ENCODE measurements at regions not wholly inside any gene's neighbourhood (a gene's known extent, or its start where the extent isn't known, plus 50 kb on each side); places are given as distances from the start of the nearest gene placed in this dataset.

- no peak for DNase-seq (ENCODE audit: low read depth, low spot score)
Observed at GRCh38 chr18:38454764-38455469, 889.3 kb upstream of the CELF4 start.

GRCh38 chr18:38453880-38454279 is 888.3 kb upstream of the CELF4 start:
- no peak for DNase-seq (ENCODE audit: low read depth, low spot score)

GRCh38 chr18:38450876-38451275 is 885.3 kb upstream of the CELF4 start:
- DNase-seq (ENCODE audit: low read depth, low spot score), result no peak

GRCh38 chr18:38445804-38446145 is 880.2 kb upstream of the CELF4 start:
- DNase-seq (ENCODE audit: low read depth, low spot score), result no peak

DNA sequence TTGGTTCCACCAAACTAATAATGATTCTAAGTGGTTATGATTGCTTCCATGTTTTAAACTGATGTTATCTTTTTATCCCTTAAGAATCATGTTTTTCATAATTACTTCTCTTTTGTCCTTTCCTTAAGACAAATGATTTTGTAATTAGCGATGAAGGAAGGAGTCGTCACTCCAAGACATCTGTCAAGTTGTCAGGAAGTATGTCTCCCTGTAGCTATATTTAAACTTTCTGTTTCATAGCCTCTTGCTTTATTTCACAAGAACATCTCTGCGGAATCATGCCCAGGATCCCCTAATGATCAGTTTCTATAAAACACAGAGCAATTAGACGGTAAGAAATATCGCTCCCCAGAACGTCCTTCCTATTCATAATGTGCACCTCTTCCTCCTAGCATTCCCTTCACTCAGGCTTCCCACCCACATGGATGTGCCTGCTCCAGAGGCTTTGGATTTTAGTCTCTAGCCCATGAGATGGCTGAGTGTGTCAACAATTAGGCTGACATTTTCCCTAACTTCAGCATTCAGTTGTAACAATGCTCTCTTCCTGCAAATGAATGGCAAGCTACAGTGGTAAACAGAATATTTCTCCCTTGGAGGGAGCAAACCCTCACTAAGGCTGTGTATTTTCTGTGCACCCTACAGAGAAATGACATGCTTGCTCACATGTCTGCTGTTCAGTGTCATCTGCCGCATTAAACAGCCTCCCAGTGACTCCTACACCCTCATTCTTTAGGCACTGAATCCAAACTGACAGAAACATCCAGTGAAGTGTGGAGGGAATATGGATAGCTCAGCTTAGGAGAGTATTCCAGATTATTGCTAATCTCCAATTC is 879.6 kb upstream of the CELF4 start:
- DNase-seq (ENCODE audit: low read depth, low spot score), result no peak

DNA sequence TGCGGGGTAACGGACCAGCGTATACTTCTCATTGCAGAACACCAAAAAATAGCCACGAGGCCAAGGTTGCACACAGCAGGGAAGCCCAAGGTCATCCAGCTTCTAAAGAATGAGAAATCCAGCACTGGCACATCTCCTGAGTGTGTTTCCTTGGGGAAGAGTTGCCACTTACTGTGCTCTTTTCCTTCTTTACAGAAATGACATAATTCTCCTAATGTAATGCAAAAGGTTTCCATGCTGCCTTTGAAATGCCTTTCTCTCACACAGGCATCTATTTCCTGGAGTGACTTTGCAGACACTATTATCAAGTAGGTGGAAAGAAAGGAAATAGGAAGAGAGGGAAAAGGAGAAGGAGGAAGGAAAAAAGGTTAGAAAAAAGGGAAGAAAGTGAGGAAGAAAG is 862.1 kb upstream of the CELF4 start:
- DNase-seq (ENCODE audit: low read depth, low spot score), result no peak

- DNase-seq (ENCODE audit: low read depth, low spot score), result no peak
Observed at GRCh38 chr18:38427234-38427633, 861.6 kb upstream of the CELF4 start.

DNA sequence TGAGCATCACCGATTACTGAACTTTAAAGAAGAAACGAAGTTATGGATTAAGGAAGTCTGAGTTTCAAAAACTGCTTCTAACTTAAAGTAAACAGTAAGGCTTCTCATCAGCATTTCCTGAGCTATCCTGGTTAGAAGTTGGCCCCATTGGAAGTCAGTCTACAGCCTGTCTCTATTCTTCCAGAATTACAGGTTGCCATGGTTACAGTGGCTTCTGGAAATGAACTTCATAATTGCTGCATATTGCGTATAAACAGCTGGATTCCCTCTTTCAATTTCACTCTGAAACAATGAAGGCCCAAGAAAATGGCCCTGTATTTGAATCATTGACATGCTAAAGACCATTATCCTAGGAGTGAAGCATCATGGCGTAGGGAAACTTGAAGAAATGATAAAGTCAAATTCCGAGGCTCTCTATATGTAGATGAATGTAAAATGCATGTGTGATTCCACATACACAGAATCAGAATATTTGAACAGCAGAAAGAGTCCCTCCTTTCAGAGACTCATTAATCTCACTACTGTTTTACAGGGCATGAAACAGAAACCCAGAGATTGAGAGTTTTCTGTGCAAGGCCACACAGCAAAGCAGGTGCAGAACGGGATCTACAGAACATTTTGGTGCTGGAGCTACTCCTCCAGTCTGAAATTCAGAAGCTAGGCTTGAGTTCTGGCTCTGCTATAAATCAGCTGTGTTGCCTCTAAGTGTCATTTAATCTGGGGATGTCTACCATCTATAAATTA is 856.4 kb upstream of the CELF4 start:
- DNase-seq (ENCODE audit: low read depth, low spot score), result no peak

- DNase-seq (ENCODE audit: low read depth, low spot score), result no peak
Observed at GRCh38 chr18:38421021-38421420, 855.4 kb upstream of the CELF4 start.

DNA sequence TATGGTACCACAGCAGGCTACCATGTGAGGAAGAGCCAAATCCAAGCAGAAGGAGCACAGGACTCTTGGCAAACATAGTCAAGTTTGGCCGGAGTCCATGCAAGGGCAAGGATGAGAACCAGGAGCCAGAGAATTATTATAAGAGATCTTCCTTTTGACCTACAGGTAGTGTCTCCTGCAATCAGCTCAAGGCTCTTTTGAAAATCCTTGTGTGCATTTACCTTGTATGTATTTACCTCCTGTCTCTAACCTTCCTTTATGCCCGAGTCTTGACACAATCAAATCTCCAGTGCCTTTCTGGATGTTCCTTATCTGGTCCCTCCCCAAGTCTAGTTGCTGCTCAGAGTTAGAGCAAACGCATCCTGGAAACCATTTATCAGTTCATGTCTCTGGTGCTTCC is 855.0 kb upstream of the CELF4 start:
- DNase-seq (ENCODE audit: low read depth, low spot score), result no peak

GRCh38 chr18:38415811-38416210 is 850.2 kb upstream of the CELF4 start:
- no peak for DNase-seq (ENCODE audit: low read depth, low spot score)

DNA sequence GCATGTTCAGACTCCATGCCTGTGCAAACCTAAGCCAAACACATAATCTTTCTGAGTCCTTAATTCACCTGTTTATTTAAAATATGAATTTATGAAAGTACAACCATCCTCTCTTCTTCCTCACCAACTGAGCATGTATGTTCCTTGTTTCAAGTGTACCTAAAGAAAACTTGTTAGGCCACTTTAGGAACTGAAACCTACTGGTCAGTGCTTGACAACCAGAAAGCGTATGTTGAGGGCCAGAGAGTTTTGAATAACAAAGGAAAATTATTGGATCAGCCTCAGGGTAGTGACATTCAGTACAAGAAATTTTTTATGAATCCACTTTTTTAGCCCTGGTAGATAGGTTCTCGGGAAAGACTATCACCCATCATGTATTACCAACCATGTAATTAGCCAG is 847.6 kb upstream of the CELF4 start:
- DNase-seq (ENCODE audit: low read depth, low spot score), result no peak

GRCh38 chr18:38406607-38407006 is 841.0 kb upstream of the CELF4 start:
- no peak for DNase-seq (ENCODE audit: low read depth, low spot score)

- no peak for DNase-seq (ENCODE audit: low read depth, low spot score)
Observed at GRCh38 chr18:38402509-38402908, 836.9 kb upstream of the CELF4 start.

DNA sequence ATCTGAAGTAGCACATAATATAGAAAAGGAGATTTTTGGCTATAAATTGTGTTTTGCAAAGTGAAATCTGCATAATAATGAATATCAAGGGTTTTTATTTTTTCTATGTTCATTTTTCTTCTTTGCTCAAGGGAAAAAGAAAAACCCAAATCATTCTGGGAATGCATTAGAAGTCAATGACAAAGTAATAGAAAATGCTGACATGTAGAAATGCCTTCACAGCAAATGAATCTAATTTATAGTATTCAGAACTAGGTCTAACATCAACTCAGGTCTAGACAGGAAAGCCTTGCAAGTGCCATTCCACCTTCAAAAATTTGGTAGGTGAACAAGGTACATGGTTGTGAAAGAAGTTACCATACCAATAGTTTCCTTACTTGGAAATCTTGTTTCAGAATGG is 831.5 kb upstream of the CELF4 start:
- DNase-seq (ENCODE audit: low read depth, low spot score), result no peak

DNA sequence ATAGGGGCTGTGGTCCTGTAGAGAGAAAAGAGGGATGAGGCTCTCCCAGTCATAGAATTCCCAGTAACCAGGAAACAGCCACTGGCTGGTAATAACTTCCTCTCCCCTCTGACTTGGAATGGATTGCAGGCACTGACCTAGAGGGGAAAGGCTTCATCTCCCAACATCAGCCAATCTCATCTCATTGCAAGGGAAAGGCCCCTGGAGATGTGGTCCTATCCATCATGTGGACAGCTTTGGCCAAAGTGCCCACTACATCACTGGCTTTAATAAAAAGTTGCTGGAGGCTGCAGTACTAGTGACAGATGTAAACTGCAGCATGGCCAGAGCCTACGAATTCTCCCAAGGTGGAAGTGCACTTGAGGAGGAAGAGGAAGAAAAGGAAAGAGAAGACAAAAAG is 820.5 kb upstream of the CELF4 start:
- DNase-seq (ENCODE audit: low read depth, low spot score), result no peak

GRCh38 chr18:38369772-38370690 is 804.4 kb upstream of the CELF4 start:
- DNase-seq (ENCODE audit: low read depth, low spot score), result no peak

DNA sequence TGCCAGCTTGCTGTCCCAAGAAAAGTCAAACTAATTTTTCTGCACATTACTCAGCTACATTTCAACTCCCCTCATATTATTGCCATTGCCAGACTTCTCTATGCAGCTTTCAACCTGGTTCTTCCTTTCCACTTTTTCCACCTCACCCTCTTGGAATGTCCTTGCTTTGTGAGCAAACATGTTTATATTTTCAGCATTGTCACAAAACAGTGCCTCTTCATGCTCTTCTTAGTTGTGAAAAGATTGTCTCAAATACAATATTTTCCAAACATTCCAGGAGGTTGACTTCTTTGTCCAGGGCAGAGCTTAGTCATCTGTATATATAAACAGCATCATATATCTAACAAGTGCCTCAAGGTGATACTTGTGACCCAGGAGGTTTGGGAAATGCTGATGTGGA is 803.3 kb upstream of the CELF4 start:
- no peak for DNase-seq (ENCODE audit: low read depth, low spot score)

- no peak for DNase-seq (ENCODE audit: low read depth, low spot score)
Observed at GRCh38 chr18:38368246-38368645, 802.6 kb upstream of the CELF4 start.

DNA sequence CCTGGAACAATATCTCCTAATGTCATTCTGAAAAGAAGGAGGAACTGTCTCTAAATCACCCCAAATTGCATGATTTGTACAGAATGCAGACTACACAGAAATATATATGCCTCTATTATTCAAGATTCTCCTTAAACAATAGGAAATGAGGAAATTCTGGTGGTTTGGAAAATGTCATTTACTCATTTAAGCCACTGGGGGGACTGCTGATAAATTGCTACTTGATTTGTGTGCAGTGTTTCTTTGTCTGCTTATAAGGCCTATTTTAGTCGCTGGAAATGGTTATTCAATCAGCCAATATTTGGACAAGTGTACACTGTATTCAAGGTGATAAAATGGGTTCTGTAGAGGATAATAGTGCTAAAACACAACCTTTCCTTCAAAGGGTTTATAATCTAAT is 801.9 kb upstream of the CELF4 start:
- DNase-seq (ENCODE audit: low read depth, low spot score), result no peak

- no peak for DNase-seq (ENCODE audit: low read depth, low spot score)
Observed at GRCh38 chr18:38362286-38362792, 796.7 kb upstream of the CELF4 start.

Data from smooth muscle cell of the brain vasculature (primary cell).